ENCODE measurements at regions not wholly inside any gene's neighbourhood (a gene's known extent, or its start where the extent isn't known, plus 50 kb on each side); places are given as distances from the start of the nearest gene placed in this dataset.
"Not testable (repeated sequence)": the region's sequence is repeated elsewhere in the genome, so short reads cannot be mapped to it uniquely, and the experiment has no call there.

GRCh38 chr16:29218649-29219048 is 187.9 kb downstream of the NPIPB11 start:
- not testable (repeated sequence) for DNase-seq

GRCh38 chr16:29218171-29218570 is 188.3 kb downstream of the NPIPB11 start:
- not testable (repeated sequence) for DNase-seq

- not testable (repeated sequence) for DNase-seq
Observed at GRCh38 chr16:29217752-29218126, 188.8 kb downstream of the NPIPB11 start.

GRCh38 chr16:29217104-29217751 is 189.3 kb downstream of the NPIPB11 start:
- not testable (repeated sequence) for DNase-seq

- DNase-seq = not testable (repeated sequence)
Observed at GRCh38 chr16:29213770-29214169, 192.7 kb downstream of the NPIPB11 start.

- not testable (repeated sequence) for DNase-seq
Observed at GRCh38 chr16:29213251-29213650, 193.3 kb downstream of the NPIPB11 start.

GRCh38 chr16:29212084-29213027 is 194.2 kb downstream of the NPIPB11 start:
- DNase-seq = not testable (repeated sequence)

- DNase-seq = not testable (repeated sequence)
Observed at GRCh38 chr16:29211456-29211855, 195.1 kb downstream of the NPIPB11 start.

- DNase-seq = not testable (repeated sequence)
Observed at GRCh38 chr16:29210299-29211150, 196.0 kb downstream of the NPIPB11 start.

- DNase-seq = not testable (repeated sequence)
Observed at GRCh38 chr16:29206120-29206519, 200.4 kb downstream of the NPIPB11 start.

- DNase-seq = not testable (repeated sequence)
Observed at GRCh38 chr16:29205151-29205550, 201.4 kb downstream of the NPIPB11 start.

GRCh38 chr16:29204806-29205135 is 201.7 kb downstream of the NPIPB11 start:
- DNase-seq = no peak

GRCh38 chr16:29203933-29204805 is 202.3 kb downstream of the NPIPB11 start:
- DNase-seq = not testable (repeated sequence)

- not testable (repeated sequence) for DNase-seq
Observed at GRCh38 chr16:29203046-29203932, 203.2 kb downstream of the NPIPB11 start.

- not testable (repeated sequence) for DNase-seq
Observed at GRCh38 chr16:29202642-29203041, 203.9 kb downstream of the NPIPB11 start.

GRCh38 chr16:29202025-29202632 is 204.4 kb downstream of the NPIPB11 start:
- not testable (repeated sequence) for DNase-seq

GRCh38 chr16:29201296-29202024 is 205.1 kb downstream of the NPIPB11 start:
- not testable (repeated sequence) for DNase-seq

- DNase-seq = not testable (repeated sequence)
Observed at GRCh38 chr16:29200681-29201080, 205.8 kb downstream of the NPIPB11 start.

GRCh38 chr16:29200135-29200601 is 206.3 kb downstream of the NPIPB11 start:
- DNase-seq = not testable (repeated sequence)

All from right kidney (tissue), 1 donor.